OCI-LY1 (cell line): ENCODE measurements at regions not wholly inside any gene's neighbourhood (a gene's known extent, or its start where the extent isn't known, plus 50 kb on each side); places are given as distances from the start of the nearest gene placed in this dataset.

ENCODE experiments used
- H2AFZ ChIP-seq: fragments of 200-600 bp; sonication (generic), shearing (Covaris generic); 2 replicates; pipeline ENCODE4 v1.6.0; 2014; ENCODE audit warnings: antibody characterized with exemption, mild to moderate bottlenecking, low read length
- H3F3A ChIP-seq: fragments of 200-600 bp; sonication (generic), shearing (Covaris generic); 2 replicates; pipeline ENCODE4 v1.6.0; 2014; ENCODE audit warnings: mild to moderate bottlenecking, antibody characterized with exemption, low read length, moderate library complexity; ENCODE audit not compliant: insufficient read depth
- H3K27ac ChIP-seq: fragments of 200-600 bp; sonication (generic); 2 replicates; pipeline ENCODE4 v1.5.1; 2014; ENCODE audit warnings: low read length, mixed run types, mild to moderate bottlenecking, low read depth; ENCODE audit not compliant: poor library complexity, severe bottlenecking
- H3K27me3 ChIP-seq: fragments of 200-600 bp; sonication (generic); 2 replicates; pipeline ENCODE4 v1.6.0; 2014; ENCODE audit warnings: antibody characterized with exemption, mild to moderate bottlenecking, low read length, moderate library complexity; ENCODE audit not compliant: insufficient read depth
- H3K36me3 ChIP-seq: fragments of 200-600 bp; sonication (generic); 2 replicates; pipeline ENCODE4 v1.6.1; 2014; ENCODE audit warnings: mild to moderate bottlenecking, antibody characterized with exemption, low read length, moderate library complexity, mixed read lengths; ENCODE audit not compliant: insufficient read depth
- H3K4me1 ChIP-seq: fragments of 200-600 bp; sonication (generic); 2 replicates; pipeline ENCODE4 v1.5.1; 2014; ENCODE audit warnings: mild to moderate bottlenecking, low read length, moderate library complexity; ENCODE audit not compliant: insufficient read depth, severe bottlenecking
- H3K4me2 ChIP-seq: fragments of 200-600 bp; sonication (generic), shearing (Covaris generic); 2 replicates; pipeline ENCODE4 v1.6.1; 2014; ENCODE audit warnings: low read length
- H3K4me3 ChIP-seq: fragments of 200-600 bp; sonication (generic); 2 replicates; pipeline ENCODE4 v1.5.1; 2014; ENCODE audit warnings: low read length, low read depth, mild to moderate bottlenecking, mixed read lengths; ENCODE audit not compliant: poor library complexity, severe bottlenecking
- H3K79me2 ChIP-seq: fragments of 200-600 bp; shearing (Covaris generic); 2 replicates; pipeline ENCODE4 v1.6.1; 2016; ENCODE audit warnings: mixed run types, low read length, mixed read lengths; ENCODE audit not compliant: insufficient read depth
- H3K9ac ChIP-seq: fragments of 200-600 bp; sonication (generic), shearing (Covaris generic); 2 replicates; pipeline ENCODE4 v1.6.1; 2014; ENCODE audit warnings: mild to moderate bottlenecking, low read length, mixed read lengths
- H3K9me2 ChIP-seq: fragments of 200-600 bp; sonication (generic), shearing (Covaris generic); 2 replicates; pipeline ENCODE4 v1.6.1; 2014; ENCODE audit warnings: low read depth, mild to moderate bottlenecking, low read length, mixed read lengths
- H3K9me3 ChIP-seq: fragments of 200-600 bp; shearing (Covaris generic); 2 replicates; pipeline ENCODE4 v1.6.1; 2014; ENCODE audit warnings: low read length, mixed read lengths
- H4K20me1 ChIP-seq: fragments of 200-600 bp; sonication (generic), shearing (Covaris generic); 2 replicates; pipeline ENCODE4 v1.6.0; 2016; ENCODE audit warnings: mild to moderate bottlenecking, low read length; ENCODE audit not compliant: insufficient read depth
- EZH2 ChIP-seq: fragments of 200-600 bp; sonication (generic), shearing (Covaris generic); IDR thresholded peaks from 2 replicates; pipeline ENCODE4 v1.8.0; 2017; ENCODE audit warnings: borderline replicate concordance, mixed run types, mild to moderate bottlenecking, antibody characterized with exemption, low read length, moderate library complexity, mixed read lengths
- TF ChIP-seq, protein P1 (sequence below): fragments of 200-600 bp; sonication (generic), shearing (Covaris generic); IDR thresholded peaks from 2 replicates; pipeline ENCODE4 v1.5.1; 2017; ENCODE audit warnings: mild to moderate bottlenecking, antibody characterized with exemption, low read length, moderate library complexity, mixed read lengths

DNA sequence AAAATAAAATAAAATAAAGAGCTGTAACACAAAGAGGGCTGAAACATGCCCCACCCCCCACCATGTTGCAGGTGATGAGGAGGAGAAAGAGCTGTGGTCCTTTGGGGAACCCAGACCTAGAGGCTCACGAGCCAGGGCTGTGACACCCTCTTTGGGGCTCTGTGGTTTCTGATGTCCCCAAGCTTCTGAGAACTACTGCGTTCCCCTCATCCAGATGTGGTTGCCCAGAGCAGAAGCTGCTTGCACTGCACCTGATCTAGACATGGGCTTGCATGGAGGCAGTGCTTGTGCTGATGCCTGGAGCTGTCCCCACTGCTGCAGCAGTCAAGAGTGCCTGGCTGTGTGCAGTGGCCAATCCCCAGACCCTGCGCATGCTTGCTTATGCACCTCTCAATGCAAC lies 687.9 kb upstream of the ACVR2A start:
- no peaks in the 10 kb centered on the region for H3K4me1 ChIP-seq
- no peak overlapping the region for H3K27ac ChIP-seq
- H3K9me2 ChIP-seq = no peaks in the 10 kb centered on the region
- no peak overlapping the region for H3K4me3 ChIP-seq
- no peak overlapping the region for H2AFZ ChIP-seq
- H3K36me3 ChIP-seq = no peaks in the 10 kb centered on the region
- TF ChIP-seq, protein P1, sequence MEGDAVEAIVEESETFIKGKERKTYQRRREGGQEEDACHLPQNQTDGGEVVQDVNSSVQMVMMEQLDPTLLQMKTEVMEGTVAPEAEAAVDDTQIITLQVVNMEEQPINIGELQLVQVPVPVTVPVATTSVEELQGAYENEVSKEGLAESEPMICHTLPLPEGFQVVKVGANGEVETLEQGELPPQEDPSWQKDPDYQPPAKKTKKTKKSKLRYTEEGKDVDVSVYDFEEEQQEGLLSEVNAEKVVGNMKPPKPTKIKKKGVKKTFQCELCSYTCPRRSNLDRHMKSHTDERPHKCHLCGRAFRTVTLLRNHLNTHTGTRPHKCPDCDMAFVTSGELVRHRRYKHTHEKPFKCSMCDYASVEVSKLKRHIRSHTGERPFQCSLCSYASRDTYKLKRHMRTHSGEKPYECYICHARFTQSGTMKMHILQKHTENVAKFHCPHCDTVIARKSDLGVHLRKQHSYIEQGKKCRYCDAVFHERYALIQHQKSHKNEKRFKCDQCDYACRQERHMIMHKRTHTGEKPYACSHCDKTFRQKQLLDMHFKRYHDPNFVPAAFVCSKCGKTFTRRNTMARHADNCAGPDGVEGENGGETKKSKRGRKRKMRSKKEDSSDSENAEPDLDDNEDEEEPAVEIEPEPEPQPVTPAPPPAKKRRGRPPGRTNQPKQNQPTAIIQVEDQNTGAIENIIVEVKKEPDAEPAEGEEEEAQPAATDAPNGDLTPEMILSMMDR = no peak
- no peak for TF ChIP-seq EZH2
- no peaks in the 10 kb centered on the region for H3K9me3 ChIP-seq
- H3K4me2 ChIP-seq = no peak overlapping the region
- H3K27me3 ChIP-seq = no peaks in the 10 kb centered on the region
- H3F3A ChIP-seq = no peaks in the 10 kb centered on the region
- H4K20me1 ChIP-seq = no peaks in the 10 kb centered on the region
- H3K79me2 ChIP-seq = no peaks in the 10 kb centered on the region
- no peak overlapping the region for H3K9ac ChIP-seq

- no peak overlapping the region for H2AFZ ChIP-seq
- no peaks in the 10 kb centered on the region for H3K4me1 ChIP-seq
- H3K9me3 ChIP-seq = no peaks in the 10 kb centered on the region
- H3K9ac ChIP-seq = no peak overlapping the region
- no peaks in the 10 kb centered on the region for H3K27me3 ChIP-seq
- H3K4me2 ChIP-seq = no peak overlapping the region
- no peaks in the 10 kb centered on the region for H4K20me1 ChIP-seq
- H3K27ac ChIP-seq = no peak overlapping the region
- H3F3A ChIP-seq = no peaks in the 10 kb centered on the region
- no peaks in the 10 kb centered on the region for H3K79me2 ChIP-seq
- no peak for TF ChIP-seq EZH2
- TF ChIP-seq, protein P1 = no peak
- H3K9me2 ChIP-seq = no peaks in the 10 kb centered on the region
- no peaks in the 10 kb centered on the region for H3K36me3 ChIP-seq
- no peak overlapping the region for H3K4me3 ChIP-seq
These were observed 694.6 kb upstream of the ACVR2A start for GRCh38 chr2:147150241-147150635.

DNA sequence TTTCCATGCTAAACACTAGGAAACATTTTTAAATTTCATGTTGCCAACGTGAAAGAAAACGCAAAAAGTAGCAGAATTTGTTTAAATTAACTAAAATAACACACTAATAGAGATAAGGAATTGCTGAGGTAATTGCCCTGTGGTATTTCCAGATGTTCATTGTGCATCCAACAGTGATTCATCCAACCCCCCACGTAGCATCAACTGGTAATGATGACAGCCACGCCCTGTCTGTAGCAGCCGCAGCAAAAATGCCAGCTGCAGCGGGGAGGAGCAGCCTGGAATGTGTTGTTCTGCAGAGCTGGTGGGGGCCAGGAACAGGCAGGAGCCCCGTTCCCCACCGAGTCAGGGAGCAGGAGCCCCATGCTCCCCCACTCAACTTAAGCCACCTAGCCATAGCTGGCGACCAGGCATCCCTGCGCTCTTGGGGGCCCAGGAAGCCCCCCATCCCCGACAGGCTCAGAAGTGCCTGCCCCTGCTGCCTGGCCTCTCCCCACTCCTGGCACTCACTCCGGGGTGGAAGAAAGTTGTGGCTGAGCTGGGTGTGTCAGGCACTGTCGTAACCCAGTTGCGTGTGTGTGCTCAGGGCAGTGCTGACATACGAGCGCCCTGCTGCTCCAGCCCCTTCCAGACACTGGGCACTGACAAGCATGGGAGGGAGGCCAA lies 695.1 kb upstream of the ACVR2A start:
- Histone ChIP-seq H3F3A (no peaks in the 10 kb centered on the region), H3K9me2 (no peaks in the 10 kb centered on the region), H3K4me1 (no peaks in the 10 kb centered on the region), H4K20me1 (no peaks in the 10 kb centered on the region), H3K79me2 (no peaks in the 10 kb centered on the region), H3K9me3 (no peaks in the 10 kb centered on the region), H3K27ac (no peak overlapping the region), H3K4me3 (no peak overlapping the region), H3K9ac (no peak overlapping the region), H3K36me3 (no peaks in the 10 kb centered on the region), H2AFZ (no peak overlapping the region), H3K27me3 (no peaks in the 10 kb centered on the region), H3K4me2 (no peak overlapping the region)
- TF ChIP-seq, protein P1 = no peak
- TF ChIP-seq EZH2 = no peak
